Ishikawa (cell line): ENCODE measurements at regions not wholly inside any gene's neighbourhood (a gene's known extent, or its start where the extent isn't known, plus 50 kb on each side); places are given as distances from the start of the nearest gene placed in this dataset.

Experiments used
- EGR1 ChIP-seq: IDR thresholded peaks from 2 replicates; pipeline ENCODE4 v1.6.1; 2012
- RAD21 ChIP-seq: IDR thresholded peaks from 2 replicates; pipeline ENCODE4 v1.6.1; 2012; ENCODE audit warnings: low read depth
- REST ChIP-seq: IDR thresholded peaks from 2 replicates; pipeline ENCODE4 v1.6.1; 2012; ENCODE audit warnings: low read depth, mild to moderate bottlenecking
- USF1 ChIP-seq: IDR thresholded peaks from 2 replicates; pipeline ENCODE4 v1.6.1; 2012

GRCh38 chr4:7132730-7133582, 59.4 kb upstream of the SORCS2 start:
- no peak for TF ChIP-seq RAD21
- TF ChIP-seq REST = no peak
- no peak for TF ChIP-seq USF1
- TF ChIP-seq EGR1 = no peak
